ENCODE measurements at regions not wholly inside any gene's neighbourhood (a gene's known extent, or its start where the extent isn't known, plus 50 kb on each side); places are given as distances from the start of the nearest gene placed in this dataset.

GRCh38 chr17:53687324-53687723, 135.4 kb upstream of the KIF2B start:
- TF ChIP-seq CTCF (IDR thresholded peaks at IDR 0.05; ENCODE audit: insufficient read depth, low read depth, low read length): no peak
- no peak for TF ChIP-seq EZH2 (IDR thresholded peaks at IDR 0.05; ENCODE audit: insufficient read depth, low read length)

All from astrocyte (in vitro differentiated cells and primary cell).